Neural cell (in vitro differentiated cells): ENCODE measurements at regions not wholly inside any gene's neighbourhood (a gene's known extent, or its start where the extent isn't known, plus 50 kb on each side); places are given as distances from the start of the nearest gene placed in this dataset.

ENCODE experiments used
- CTCF ChIP-seq: fragments of 450-650 bp; IDR thresholded peaks from 2 replicates; pipeline ENCODE4 v1.5.1; 2014; ENCODE audit warnings: antibody characterized with exemption, mild to moderate bottlenecking, moderate library complexity; ENCODE audit not compliant: poor library complexity, severe bottlenecking
- EP300 ChIP-seq: fragments of 450-650 bp; conservative IDR thresholded peaks from 2 replicates; pipeline ENCODE4 v1.6.1; 2014; ENCODE audit warnings: antibody characterized with exemption, mild to moderate bottlenecking, moderate library complexity; ENCODE audit not compliant: poor library complexity, severe bottlenecking
- EZH2 ChIP-seq: fragments of 200-600, 300-800 bp; shearing (Covaris generic), sonication (generic); IDR thresholded peaks from 2 replicates; pipeline ENCODE4 v1.6.1; 2014; ENCODE audit warnings: antibody characterized with exemption, low read length, borderline replicate concordance, mild to moderate bottlenecking; ENCODE audit not compliant: insufficient read depth, poor library complexity, severe bottlenecking
- RAD21 ChIP-seq: fragments of 450-650 bp; conservative IDR thresholded peaks from 2 replicates; pipeline ENCODE4 v1.6.1; 2014; ENCODE audit warnings: antibody characterized with exemption, mild to moderate bottlenecking, moderate library complexity
- REST ChIP-seq: IDR thresholded peaks from 2 replicates; pipeline ENCODE4 v1.6.1; 2012; ENCODE audit warnings: borderline replicate concordance
- SMC3 ChIP-seq: fragments of 450-650 bp; conservative IDR thresholded peaks from 2 replicates; pipeline ENCODE4 v1.6.1; 2014; ENCODE audit warnings: antibody characterized with exemption, mild to moderate bottlenecking, moderate library complexity; ENCODE audit not compliant: poor library complexity

GRCh38 chr2:144753416-144753815 lies 233.5 kb upstream of the ZEB2 start:
- TF ChIP-seq CTCF (no peak), EP300 (no peak), EZH2 (no peak), SMC3 (no peak), RAD21 (no peak), REST (no peak)
